ENCODE measurements at regions not wholly inside any gene's neighbourhood (a gene's known extent, or its start where the extent isn't known, plus 50 kb on each side); places are given as distances from the start of the nearest gene placed in this dataset.

DNA sequence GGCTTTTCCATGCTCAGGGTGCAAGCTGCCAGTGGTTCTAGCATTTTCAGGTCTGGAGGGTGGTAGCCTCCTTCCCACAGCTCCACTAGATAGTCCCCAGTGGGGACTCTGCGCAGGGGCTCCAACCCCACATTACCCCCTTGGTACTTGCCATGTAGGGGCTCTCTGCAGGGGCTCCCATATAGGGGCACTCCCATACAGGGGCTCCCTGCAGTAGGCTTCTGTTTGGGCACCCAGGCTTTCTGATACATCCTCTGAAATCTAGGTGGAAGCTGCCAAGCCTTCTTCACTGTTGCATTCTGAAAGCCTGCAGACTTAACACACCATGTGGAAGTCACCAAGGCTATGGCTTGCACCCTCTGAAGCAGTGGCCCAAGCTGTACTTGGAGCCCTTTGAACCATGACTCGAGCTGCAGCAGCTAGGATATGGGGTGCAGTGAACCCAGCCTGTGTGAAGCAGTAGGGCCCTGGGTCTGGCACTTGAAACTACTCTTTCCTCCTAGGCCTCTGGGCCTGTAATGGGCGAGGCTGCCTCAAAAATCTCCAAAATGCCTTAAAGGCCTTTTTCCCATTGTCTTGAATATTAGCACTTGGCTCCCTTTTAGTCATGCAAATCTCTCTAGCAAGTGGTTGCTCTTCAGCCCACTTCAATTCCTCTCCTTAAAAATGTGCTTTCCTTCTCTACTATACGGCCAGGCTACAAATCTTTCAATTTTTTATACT, 96.4 kb downstream of the TPRA1 start:
- TF ChIP-seq POLR2AphosphoS5 (IDR thresholded peaks at IDR 0.05) (no peak), POLR2A (IDR thresholded peaks at IDR 0.05) (no peak)
- TF ChIP-seq, protein P1, sequence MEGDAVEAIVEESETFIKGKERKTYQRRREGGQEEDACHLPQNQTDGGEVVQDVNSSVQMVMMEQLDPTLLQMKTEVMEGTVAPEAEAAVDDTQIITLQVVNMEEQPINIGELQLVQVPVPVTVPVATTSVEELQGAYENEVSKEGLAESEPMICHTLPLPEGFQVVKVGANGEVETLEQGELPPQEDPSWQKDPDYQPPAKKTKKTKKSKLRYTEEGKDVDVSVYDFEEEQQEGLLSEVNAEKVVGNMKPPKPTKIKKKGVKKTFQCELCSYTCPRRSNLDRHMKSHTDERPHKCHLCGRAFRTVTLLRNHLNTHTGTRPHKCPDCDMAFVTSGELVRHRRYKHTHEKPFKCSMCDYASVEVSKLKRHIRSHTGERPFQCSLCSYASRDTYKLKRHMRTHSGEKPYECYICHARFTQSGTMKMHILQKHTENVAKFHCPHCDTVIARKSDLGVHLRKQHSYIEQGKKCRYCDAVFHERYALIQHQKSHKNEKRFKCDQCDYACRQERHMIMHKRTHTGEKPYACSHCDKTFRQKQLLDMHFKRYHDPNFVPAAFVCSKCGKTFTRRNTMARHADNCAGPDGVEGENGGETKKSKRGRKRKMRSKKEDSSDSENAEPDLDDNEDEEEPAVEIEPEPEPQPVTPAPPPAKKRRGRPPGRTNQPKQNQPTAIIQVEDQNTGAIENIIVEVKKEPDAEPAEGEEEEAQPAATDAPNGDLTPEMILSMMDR (IDR thresholded peaks at IDR 0.05 in 8 of 11, conservative IDR thresholded peaks at IDR 0.05 in 3 of 11) = no peak
